NCI-H128 (cell line): ENCODE measurements at regions not wholly inside any gene's neighbourhood (a gene's known extent, or its start where the extent isn't known, plus 50 kb on each side); places are given as distances from the start of the nearest gene placed in this dataset.
"Not testable (repeated sequence)": the region's sequence is repeated elsewhere in the genome, so short reads cannot be mapped to it uniquely, and the experiment has no call there.

ENCODE experiments used
- DNase-seq: peaks from one replicate; lab custom pipeline; 2025; ENCODE audit not compliant: unreplicated experiment; lab: John Stamatoyannopoulos, UW

GRCh38 chr3:30319713-30320112 lies 286.7 kb upstream of the TGFBR2 start:
- no peak for DNase-seq

- DNase-seq, result no peak
These were observed 286.0 kb upstream of the TGFBR2 start for GRCh38 chr3:30320392-30320791.

DNA sequence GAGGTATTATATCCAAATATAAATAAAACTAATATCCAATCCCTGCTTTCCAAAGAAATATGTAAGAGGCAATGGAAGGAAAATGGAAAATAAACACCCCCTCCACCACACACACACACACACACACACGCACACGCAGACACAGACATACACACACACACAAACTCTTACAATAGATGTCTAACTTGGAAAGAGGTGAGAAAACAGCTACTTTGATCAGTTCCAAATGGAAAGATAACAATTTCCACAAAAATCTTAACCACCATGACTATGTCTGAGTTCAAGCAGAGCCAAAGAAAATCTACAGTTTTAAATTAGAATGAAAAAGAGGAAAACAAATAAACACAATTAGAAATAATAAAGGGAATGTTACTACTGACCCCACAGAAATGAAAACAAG lies 285.3 kb upstream of the TGFBR2 start:
- no peak for DNase-seq

DNA sequence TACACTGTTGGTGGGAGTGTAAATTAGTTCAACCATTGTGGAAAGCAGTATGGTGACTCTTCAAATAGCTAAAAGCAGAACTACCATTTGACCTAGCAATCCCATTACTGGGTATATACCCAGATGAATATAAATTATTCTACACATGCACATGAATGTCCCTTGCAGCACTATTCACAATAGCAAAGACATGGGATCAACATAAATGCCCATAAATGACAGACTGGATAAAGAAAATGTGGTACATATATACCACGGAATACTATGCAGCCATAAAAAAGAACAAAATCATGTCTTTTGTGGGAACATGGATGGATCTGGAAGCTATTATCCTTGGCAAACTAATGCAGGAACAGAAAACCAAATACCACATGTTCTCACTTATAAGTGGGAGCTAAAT lies 282.8 kb upstream of the TGFBR2 start:
- DNase-seq, result not testable (repeated sequence)

GRCh38 chr3:30324587-30324986 lies 281.8 kb upstream of the TGFBR2 start:
- no peak for DNase-seq

- DNase-seq, result not testable (repeated sequence)
These were observed 278.4 kb upstream of the TGFBR2 start for GRCh38 chr3:30327976-30328375.

- not testable (repeated sequence) for DNase-seq
These were observed 277.5 kb upstream of the TGFBR2 start for GRCh38 chr3:30328935-30329334.

GRCh38 chr3:30331519-30331918 lies 274.9 kb upstream of the TGFBR2 start:
- no peak for DNase-seq

DNA sequence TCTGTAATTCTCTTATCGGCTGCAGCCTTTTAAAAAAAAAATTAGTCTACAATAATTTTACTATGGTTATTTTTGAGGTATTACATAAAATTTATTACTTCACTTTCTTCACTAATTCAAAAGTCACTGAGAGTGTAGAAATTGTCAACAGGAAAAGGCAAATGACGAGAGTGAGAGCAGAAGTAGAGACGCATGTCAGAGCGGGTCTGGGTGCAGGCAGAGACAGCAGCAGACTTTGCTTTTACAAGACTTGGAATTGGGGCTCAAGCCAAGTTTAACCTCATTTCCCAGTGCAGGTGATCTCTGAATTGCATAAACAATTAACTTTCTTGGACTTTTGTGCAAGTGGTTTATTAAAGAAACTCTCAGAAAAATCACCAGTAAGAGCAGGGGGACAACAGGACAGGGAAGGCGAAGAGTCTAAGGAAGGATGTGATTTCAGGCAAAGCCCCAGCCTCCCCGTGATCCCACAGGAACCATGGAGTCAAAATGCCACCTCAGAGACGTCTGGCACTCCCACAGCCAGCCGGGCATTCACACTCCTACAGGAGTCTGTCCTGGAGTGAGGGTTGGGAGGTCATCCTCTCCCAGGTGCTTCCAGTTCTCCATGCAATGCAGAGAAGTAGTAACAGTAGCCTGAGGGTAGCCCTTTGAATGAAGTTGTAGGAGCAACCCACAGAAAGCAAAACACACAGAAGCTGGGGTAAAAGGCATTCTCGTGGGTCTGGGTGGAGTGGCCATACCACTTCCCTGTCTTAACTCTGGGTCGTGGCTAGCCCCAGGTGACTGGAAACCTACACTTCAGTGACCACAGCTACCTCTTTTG lies 274.0 kb upstream of the TGFBR2 start:
- no peak for DNase-seq

- no peak for DNase-seq
These were observed 273.3 kb upstream of the TGFBR2 start for GRCh38 chr3:30333143-30333542.

GRCh38 chr3:30333903-30334302 lies 272.5 kb upstream of the TGFBR2 start:
- no peak for DNase-seq

- DNase-seq, result no peak
These were observed 265.9 kb upstream of the TGFBR2 start for GRCh38 chr3:30340500-30340899.

GRCh38 chr3:30341079-30341478 lies 265.3 kb upstream of the TGFBR2 start:
- no peak for DNase-seq

GRCh38 chr3:30341851-30342250 lies 264.6 kb upstream of the TGFBR2 start:
- DNase-seq, result no peak

- DNase-seq, result no peak
These were observed 263.9 kb upstream of the TGFBR2 start for GRCh38 chr3:30342318-30343060.

- DNase-seq, result no peak
These were observed 263.2 kb upstream of the TGFBR2 start for GRCh38 chr3:30343067-30343831.

DNA sequence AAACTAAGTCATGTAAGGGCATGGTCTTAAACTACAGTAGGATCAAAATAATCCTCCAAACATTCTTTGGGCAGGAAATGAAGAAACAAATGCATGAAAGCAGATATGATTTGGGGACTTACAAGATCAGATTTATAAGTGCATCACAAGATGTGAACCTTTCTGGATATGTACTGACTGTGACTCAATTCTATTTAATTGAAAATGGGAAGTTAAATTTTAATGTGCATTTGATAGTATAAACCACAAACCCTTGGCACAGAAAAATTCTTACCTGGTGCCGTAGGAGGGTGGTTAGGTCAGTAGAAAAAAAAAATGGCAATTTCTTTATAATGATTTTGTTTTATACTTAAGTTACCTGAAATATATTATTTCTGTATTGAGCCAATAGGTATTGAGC lies 262.5 kb upstream of the TGFBR2 start:
- DNase-seq, result no peak

- DNase-seq, result no peak
These were observed 262.1 kb upstream of the TGFBR2 start for GRCh38 chr3:30344288-30344687.

GRCh38 chr3:30346933-30347320 lies 259.5 kb upstream of the TGFBR2 start:
- no peak for DNase-seq

GRCh38 chr3:30347679-30348216 lies 258.7 kb upstream of the TGFBR2 start:
- DNase-seq, result no peak

GRCh38 chr3:30349507-30349906 lies 256.9 kb upstream of the TGFBR2 start:
- no peak for DNase-seq
